Loucy (cell line): ENCODE measurements at regions not wholly inside any gene's neighbourhood (a gene's known extent, or its start where the extent isn't known, plus 50 kb on each side); places are given as distances from the start of the nearest gene placed in this dataset.

Experiments
- CTCF ChIP-seq: fragments of 200-600 bp; sonication (generic); conservative IDR thresholded peaks from 2 replicates; pipeline ENCODE4 v1.5.1; 2014; ENCODE audit warnings: mild to moderate bottlenecking, antibody characterized with exemption, low read length
- EZH2phosphoT487 ChIP-seq: fragments of 200-600 bp; IDR thresholded peaks from 2 replicates; pipeline ENCODE4 v1.6.1; 2018; ENCODE audit warnings: antibody characterized with exemption, mild to moderate bottlenecking, moderate library complexity, borderline replicate concordance

GRCh38 chr2:161564906-161565305 lies 59.3 kb upstream of the SLC4A10 start:
- no peak for TF ChIP-seq CTCF
- no peak for TF ChIP-seq EZH2phosphoT487
